NOMO-1 treated with DMSO at 0.1 percent for 48 hours (cell line): ENCODE measurements at regions not wholly inside any gene's neighbourhood (a gene's known extent, or its start where the extent isn't known, plus 50 kb on each side); places are given as distances from the start of the nearest gene placed in this dataset.
A peak's percentile ranks its signal among the peaks of the same experiment; 100 is the strongest.
"Not testable (repeated sequence)": the region's sequence is repeated elsewhere in the genome, so short reads cannot be mapped to it uniquely, and the experiment has no call there.

Source experiments
- DNase-seq: peaks from one replicate; lab custom pipeline; 2025; ENCODE audit not compliant: unreplicated experiment; lab: John Stamatoyannopoulos, UW

- DNase-seq, result no peak
Measured at GRCh38 chr3:31096661-31097395, 202.4 kb upstream of the GADL1 start.

- no peak for DNase-seq
Measured at GRCh38 chr3:31100519-31100918, 206.1 kb upstream of the GADL1 start.

GRCh38 chr3:31101285-31101684 is 206.8 kb upstream of the GADL1 start:
- DNase-seq, result not testable (repeated sequence)

GRCh38 chr3:31102196-31102879 is 207.9 kb upstream of the GADL1 start:
- no peak for DNase-seq

GRCh38 chr3:31103181-31103580 is 208.7 kb upstream of the GADL1 start:
- DNase-seq, result no peak

- no peak for DNase-seq
Measured at GRCh38 chr3:31103623-31104180, 209.2 kb upstream of the GADL1 start.

- no peak for DNase-seq
Measured at GRCh38 chr3:31105011-31105410, 210.6 kb upstream of the GADL1 start.

- peak; percentile 14 for DNase-seq
Measured at GRCh38 chr3:31105438-31106077, 211.1 kb upstream of the GADL1 start.

GRCh38 chr3:31106204-31106603 is 211.7 kb upstream of the GADL1 start:
- no peak for DNase-seq

GRCh38 chr3:31106912-31107311 is 212.5 kb upstream of the GADL1 start:
- DNase-seq, result no peak

- no peak for DNase-seq
Measured at GRCh38 chr3:31114929-31115283, 220.4 kb upstream of the GADL1 start.

- not testable (repeated sequence) for DNase-seq
Measured at GRCh38 chr3:31115531-31115930, 221.1 kb upstream of the GADL1 start.

GRCh38 chr3:31116651-31117050 is 222.2 kb upstream of the GADL1 start:
- DNase-seq, result no peak

GRCh38 chr3:31117854-31118253 is 223.4 kb upstream of the GADL1 start:
- DNase-seq, result no peak

GRCh38 chr3:31124373-31124772 is 229.9 kb upstream of the GADL1 start:
- no peak for DNase-seq

- no peak for DNase-seq
Measured at GRCh38 chr3:31125413-31126020, 231.1 kb upstream of the GADL1 start.

- DNase-seq, result no peak
Measured at GRCh38 chr3:31129241-31129640, 234.8 kb upstream of the GADL1 start.

GRCh38 chr3:31132132-31132769 is 237.8 kb upstream of the GADL1 start:
- peak; percentile 23 for DNase-seq

GRCh38 chr3:31133541-31133940 is 239.1 kb upstream of the GADL1 start:
- DNase-seq, result no peak

GRCh38 chr3:31135546-31135945 is 241.1 kb upstream of the GADL1 start:
- no peak for DNase-seq
